HG02840 (cell line): ENCODE measurements at regions not wholly inside any gene's neighbourhood (a gene's known extent, or its start where the extent isn't known, plus 50 kb on each side); places are given as distances from the start of the nearest gene placed in this dataset.
"Not testable (repeated sequence)": the region's sequence is repeated elsewhere in the genome, so short reads cannot be mapped to it uniquely, and the experiment has no call there.

Experiments used
- ATAC-seq: cut with Tn5 transposase; IDR thresholded peaks from one replicate; pipeline ENCODE4 v1.9.1; 2021; ENCODE audit warnings: mild to moderate bottlenecking, moderate library complexity, moderate number of reproducible peaks; ENCODE audit not compliant: unreplicated experiment, low FRiP score

GRCh38 chr11:23134627-23135026 is 274.4 kb upstream of the CCDC179 start:
- ATAC-seq: no peak

- ATAC-seq: no peak
Measured at GRCh38 chr11:23138761-23139160, 278.5 kb upstream of the CCDC179 start.

- no peak for ATAC-seq
Measured at GRCh38 chr11:23143022-23143421, 282.7 kb upstream of the CCDC179 start.

DNA sequence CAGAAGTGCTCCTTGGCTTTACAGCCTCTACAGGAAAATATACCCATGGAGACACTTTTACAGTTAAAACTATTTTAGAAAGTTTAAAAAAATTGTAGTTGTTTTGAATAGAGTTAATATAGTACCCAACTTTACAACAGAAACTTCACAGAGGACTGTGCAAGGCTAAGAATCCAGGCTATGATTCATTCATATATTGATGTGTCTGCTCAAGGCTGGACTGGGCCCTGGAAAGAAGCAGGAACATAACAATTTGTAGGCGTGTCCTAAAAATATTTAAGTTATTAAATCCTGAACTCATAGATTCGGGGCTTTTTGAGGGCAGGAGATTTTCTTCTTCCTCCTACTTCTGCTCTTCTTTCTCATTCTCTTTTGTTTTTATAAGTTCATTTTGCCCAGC is 291.5 kb upstream of the CCDC179 start:
- ATAC-seq: no peak

DNA sequence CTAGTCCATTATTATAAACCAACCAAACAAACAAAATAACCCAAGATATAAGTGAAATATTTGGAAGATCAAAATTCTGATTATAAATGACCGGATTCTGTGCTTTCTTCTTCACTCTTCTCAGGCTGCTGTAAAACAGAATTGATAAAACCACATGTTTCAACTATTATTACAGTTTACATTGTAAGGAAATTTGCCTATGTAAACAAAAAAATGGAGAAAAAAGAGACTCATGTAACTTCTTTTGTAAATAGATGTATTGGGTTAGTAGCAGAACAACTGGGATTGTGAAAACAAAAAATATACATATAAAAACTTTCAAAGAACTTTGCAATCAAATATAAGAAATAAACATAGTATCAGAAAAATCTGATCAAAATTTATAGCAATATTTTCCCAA is 295.2 kb upstream of the CCDC179 start:
- ATAC-seq: no peak

DNA sequence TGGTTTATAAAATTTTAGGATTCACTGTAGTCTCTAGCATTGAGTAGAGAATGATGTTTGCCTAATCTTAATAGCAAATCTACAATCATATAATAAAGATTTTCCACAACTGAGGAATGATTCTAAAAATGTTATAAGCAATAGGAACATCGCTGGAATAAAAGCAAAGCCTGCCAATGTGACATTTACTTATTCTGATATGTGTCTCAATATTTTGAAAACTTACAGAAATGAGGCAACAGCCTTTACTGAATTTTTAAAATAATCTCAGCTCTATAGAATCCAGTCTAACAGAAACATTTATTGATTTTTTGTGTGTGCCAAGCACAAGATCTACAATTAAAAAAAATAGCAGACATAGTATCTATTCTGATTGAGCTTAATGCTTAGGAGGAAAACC is 303.7 kb upstream of the CCDC179 start:
- ATAC-seq: no peak

GRCh38 chr11:23166376-23166775 is 306.1 kb upstream of the CCDC179 start:
- ATAC-seq: no peak

DNA sequence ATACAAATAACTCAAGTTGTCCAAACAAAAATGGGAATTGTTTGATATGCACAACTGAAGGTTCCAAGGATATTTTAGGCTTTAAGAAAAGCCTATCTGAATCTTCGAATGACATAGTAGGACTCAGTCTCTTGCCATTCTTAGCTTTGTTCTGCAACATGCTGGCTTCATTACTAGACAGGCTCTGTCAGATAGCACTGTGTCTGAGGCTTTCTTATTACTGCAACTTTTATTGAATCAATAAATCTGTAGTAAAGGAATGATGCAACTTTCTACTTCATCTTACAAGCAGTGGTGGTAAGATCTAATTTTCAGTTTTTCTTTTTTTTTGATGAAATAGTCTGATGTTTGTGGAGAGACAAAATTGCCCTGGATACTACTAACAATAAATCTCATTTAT is 319.3 kb upstream of the CCDC179 start:
- no peak for ATAC-seq

DNA sequence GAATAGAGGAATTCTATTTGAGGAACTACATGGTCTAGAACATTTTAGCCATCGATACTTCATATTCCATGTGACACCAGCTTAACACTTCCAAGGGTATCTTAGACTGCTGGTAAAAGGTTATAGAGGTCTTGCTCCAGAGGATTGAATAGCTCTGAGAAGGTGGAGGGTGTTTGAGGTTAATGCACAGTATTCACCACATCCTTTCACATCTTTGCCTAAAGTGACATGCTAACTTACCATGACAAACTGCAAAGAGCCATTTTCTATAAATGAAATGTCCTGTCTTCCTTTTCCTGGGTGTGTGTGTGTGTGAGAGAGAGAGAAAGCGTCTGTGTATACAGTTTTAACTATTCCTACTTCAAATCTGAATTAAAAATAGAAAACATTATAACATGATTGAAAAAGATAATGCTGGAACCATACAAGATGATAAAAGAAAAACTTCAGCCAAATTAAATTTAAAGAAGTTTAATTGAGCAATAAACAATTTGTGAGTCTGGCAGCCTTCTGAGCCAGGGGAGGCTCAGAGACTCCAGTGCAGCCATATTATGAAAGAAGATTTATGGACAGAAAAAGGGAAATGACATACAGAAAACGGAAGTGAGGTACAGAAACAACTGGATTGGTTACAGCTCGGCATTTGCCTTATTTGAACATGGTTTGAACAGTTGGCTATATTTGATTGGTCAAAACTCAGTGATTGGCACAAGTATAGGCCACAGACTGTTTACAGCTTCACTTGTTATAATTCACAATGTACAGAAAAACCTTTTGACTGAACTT is 320.9 kb upstream of the CCDC179 start:
- no peak for ATAC-seq

GRCh38 chr11:23192256-23192655 is 332.0 kb upstream of the CCDC179 start:
- no peak for ATAC-seq

- ATAC-seq: no peak
Measured at GRCh38 chr11:23201936-23202522, 341.8 kb upstream of the CCDC179 start.

GRCh38 chr11:23202611-23203010 is 342.3 kb upstream of the CCDC179 start:
- ATAC-seq: no peak

DNA sequence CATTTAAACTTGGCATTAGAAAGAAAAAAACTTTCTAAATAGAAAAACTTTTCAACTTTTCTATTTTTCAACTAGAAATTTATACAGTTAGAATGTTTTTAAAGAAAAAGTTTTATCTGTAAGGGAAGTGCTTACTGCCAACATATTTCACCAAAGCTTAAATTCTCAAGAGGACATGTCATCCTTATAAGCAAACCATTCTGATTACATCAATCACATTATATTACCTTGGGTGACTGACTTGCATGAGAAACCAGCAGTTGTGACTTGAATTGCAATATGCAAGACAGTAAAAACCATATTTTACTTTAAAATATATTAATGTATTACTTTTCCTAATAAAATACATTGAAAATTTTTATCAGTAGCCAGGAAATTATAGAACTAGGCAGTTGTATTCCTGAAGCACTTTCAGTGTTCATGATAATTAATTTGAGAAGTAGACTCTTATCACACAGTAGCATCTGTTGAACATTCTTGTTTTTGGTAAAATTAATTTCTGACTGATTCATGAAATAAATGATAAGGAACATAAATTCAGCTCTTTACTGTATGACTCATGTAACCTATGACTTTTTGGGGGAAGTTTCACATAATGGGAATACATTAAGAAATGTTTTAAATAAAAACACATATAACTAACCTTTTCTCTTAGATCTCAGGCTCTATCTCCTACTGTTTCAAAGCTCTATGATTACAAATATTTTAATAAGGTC is 345.0 kb upstream of the CCDC179 start:
- ATAC-seq: no peak

DNA sequence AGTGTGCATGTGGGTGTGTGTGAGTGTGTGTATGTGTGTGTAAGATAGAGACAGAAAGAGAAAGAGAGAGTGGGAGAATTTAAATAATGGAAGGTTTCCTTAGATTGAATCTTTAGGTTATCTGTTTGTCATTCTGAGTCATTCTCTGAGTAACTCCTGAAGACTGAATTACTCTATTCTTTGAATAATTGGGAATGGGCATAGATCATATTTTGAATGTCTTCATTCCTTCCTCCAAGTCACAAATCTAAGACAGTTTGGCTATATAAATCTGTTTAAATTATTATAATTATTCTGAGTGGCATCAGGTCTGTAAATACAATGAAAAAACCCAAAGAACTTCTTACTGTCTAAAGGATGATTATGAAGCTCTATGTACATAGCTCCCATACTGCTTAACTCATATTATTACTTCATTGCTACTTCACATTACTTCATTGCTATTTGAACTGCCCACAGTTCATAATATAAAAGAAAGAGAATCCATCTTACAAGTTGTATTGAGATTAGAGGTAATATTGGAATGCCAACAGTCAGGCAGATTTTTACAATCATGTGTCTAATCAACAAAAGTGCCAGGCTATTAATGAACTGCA is 346.6 kb upstream of the CCDC179 start:
- no peak for ATAC-seq

DNA sequence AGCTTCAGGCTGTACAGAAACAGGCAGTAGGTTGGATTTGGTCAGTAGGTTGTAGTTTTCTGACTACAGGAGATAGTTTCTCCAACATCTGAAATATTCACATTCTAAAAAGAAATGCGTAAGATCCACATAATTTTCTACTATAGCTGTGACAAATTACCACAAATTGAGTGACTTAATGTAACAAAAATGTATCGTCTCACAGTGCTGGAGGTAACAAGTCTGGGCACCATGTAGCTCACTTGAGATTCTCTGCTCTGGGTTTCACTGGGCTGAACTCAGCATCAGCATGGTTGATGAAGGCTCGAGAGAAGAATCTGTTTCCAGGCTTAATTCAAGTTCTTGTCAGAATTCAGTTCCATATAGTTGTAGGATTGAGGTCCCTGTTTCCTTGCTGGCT is 350.9 kb upstream of the CCDC179 start:
- ATAC-seq: no peak

- ATAC-seq: no peak
Measured at GRCh38 chr11:23212807-23213206, 352.5 kb upstream of the CCDC179 start.

DNA sequence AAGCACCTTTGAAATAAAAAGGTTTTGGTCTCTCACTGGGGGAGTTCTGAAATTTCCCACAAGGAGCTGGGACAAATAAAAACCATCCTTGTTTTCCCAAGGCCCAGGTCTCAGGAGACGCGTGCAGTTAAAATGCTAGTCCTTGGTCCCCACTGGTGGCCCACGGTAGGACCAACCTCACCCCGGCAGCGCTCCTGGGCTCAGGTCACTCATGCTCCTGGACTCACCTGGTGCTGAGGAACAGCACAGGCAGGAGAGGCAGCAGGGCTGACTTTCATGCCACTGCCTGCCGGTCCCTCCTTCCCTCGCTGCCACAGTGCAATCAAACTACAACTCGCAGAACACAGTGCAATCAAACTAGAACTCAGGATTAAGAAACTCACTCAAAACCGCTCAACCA is 356.8 kb upstream of the CCDC179 start:
- ATAC-seq: no peak

GRCh38 chr11:23220086-23220485 is 359.8 kb upstream of the CCDC179 start:
- not testable (repeated sequence) for ATAC-seq

- ATAC-seq: no peak
Measured at GRCh38 chr11:23221366-23221765, 361.1 kb upstream of the CCDC179 start.

- no peak for ATAC-seq
Measured at GRCh38 chr11:23226331-23227077, 366.2 kb upstream of the CCDC179 start.

DNA sequence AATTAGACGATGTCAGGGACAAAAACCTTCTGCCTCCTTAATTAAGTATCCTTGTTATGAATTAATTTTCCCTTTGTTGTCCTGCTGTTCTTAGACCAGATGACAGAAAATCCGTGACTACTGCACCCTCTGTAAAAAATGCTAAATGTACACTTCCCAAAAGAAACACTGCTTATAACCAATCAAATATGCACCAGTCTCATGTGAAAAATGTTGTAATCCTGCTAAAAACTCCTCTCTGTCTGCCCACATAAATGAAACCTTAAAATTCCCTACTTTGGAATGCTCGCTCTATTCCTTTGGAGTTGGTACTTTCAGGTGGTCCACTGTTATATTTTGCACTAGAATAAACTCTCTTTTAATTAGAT is 366.8 kb upstream of the CCDC179 start:
- ATAC-seq: no peak
